K562 (cell line): ENCODE measurements at regions not wholly inside any gene's neighbourhood (a gene's known extent, or its start where the extent isn't known, plus 50 kb on each side); places are given as distances from the start of the nearest gene placed in this dataset.

Experiments used
- ATAC-seq: fragments of 200-7000 bp; cut with Tn5 transposase; 3 replicates; pipeline ENCODE4 v1.9.1; 2020; ENCODE audit warnings: moderate library complexity
- BruUV-seq: library from RNA; stranded (reverse); fragments of 400-500 nt; replicated peaks from 2 replicates; lab custom pipeline; 2021; lab: Mats Ljungman, UMichigan
- CTCF ChIA-PET: fragments of 300-600 bp; formaldehyde crosslinking; extraction: SDS; loops from one replicate; lab custom pipeline; 2021; ENCODE audit warnings: low intra/inter-chr PET ratio; lab: Yijun Ruan, JAX
- POLR2A ChIA-PET: fragments of 300-600, 350-650 bp; sonication (Branson Sonifier 250); formaldehyde crosslinking; extraction: SDS; loops from one replicate; lab custom pipeline; 2021; ENCODE audit warnings: antibody characterized with exemption, inconsistent platforms; lab: Yijun Ruan, JAX
- DNase-seq, 4 experiments: peaks; one replicate each; pipeline versions ENCODE4 v3.0.0 to v3.0.0-alpha.2; 2011 to 2018; ENCODE audit warnings: low spot score in 3 of 4, mixed read lengths in 3 of 4; ENCODE audit errors: extremely low read depth in 1 of 4
- FAIRE-seq: peaks from 2 replicates; lab custom pipeline; 2011; peaks lifted over from hg19 to GRCh38; lab: Jason Lieb, UNC
- H2AFZ ChIP-seq: 2 replicates; pipeline ENCODE4 v1.6.0; 2011; ENCODE audit warnings: low read depth, low read length, control low read depth, inconsistent platforms
- H3K27ac ChIP-seq: fragments of 200-600 bp; 3 replicates; pipeline ENCODE4 v1.8.0; 2011; ENCODE audit warnings: low read depth, mild to moderate bottlenecking, control low read depth, inconsistent platforms, low read length, moderate library complexity, mixed read lengths; ENCODE audit errors: extremely low read depth
- H3K27me3 ChIP-seq, 2 experiments: fragments of 300-600 bp in 1 of 2; 2 replicates in 1 of 2; 3 replicates in 1 of 2; pipeline versions ENCODE4 v1.6.0 to v1.8.0; 2011; ENCODE audit warnings: inconsistent platforms in 2 of 2, low read length in 2 of 2, mild to moderate bottlenecking in 1 of 2, mixed read lengths in 1 of 2, moderate library complexity in 1 of 2; ENCODE audit not compliant: control insufficient read depth in 2 of 2, insufficient read depth in 2 of 2
- H3K36me3 ChIP-seq: fragments of 300-600 bp; 3 replicates; pipeline ENCODE4 v1.8.0; 2011; ENCODE audit warnings: mild to moderate bottlenecking, low read length, inconsistent platforms; ENCODE audit not compliant: control insufficient read depth, insufficient read depth
- H3K4me1 ChIP-seq, 2 experiments: fragments of 200-600 bp in 1 of 2; replicated peaks in 1 of 2; 2 replicates in 1 of 2; 3 replicates in 1 of 2; pipeline versions ENCODE4 v1.5.1 to v1.8.0; 2011; ENCODE audit warnings: inconsistent platforms in 2 of 2, low read length in 2 of 2, mild to moderate bottlenecking in 1 of 2, mixed read lengths in 1 of 2, moderate library complexity in 1 of 2; ENCODE audit not compliant: control insufficient read depth in 2 of 2, insufficient read depth in 2 of 2
- H3K4me2 ChIP-seq: 2 replicates; pipeline ENCODE4 v1.6.1; 2011; ENCODE audit warnings: low read length, control low read depth, inconsistent platforms, mixed read lengths; ENCODE audit not compliant: insufficient read depth
- H3K4me3 ChIP-seq: fragments of 200-600 bp; sonication (generic), shearing (Covaris generic); 2 replicates; pipeline ENCODE4 v1.5.1; 2016; ENCODE audit warnings: control low read depth, inconsistent platforms
- H3K79me2 ChIP-seq: fragments of 200-600 bp; 3 replicates; pipeline ENCODE4 v1.8.0; 2011; ENCODE audit warnings: low read length, inconsistent platforms; ENCODE audit not compliant: control insufficient read depth, insufficient read depth
- H3K9ac ChIP-seq, 2 experiments: 2 replicates each; pipeline versions ENCODE4 v1.6.0 to v1.6.1; 2011; ENCODE audit warnings: low read depth in 2 of 2, low read length in 2 of 2, control low read depth in 1 of 2, inconsistent platforms in 1 of 2, mild to moderate bottlenecking in 1 of 2, mixed read lengths in 1 of 2; ENCODE audit not compliant: insufficient read depth in 1 of 2
- H3K9me1 ChIP-seq: one replicate; pipeline ENCODE4 v1.6.0; 2011; ENCODE audit warnings: inconsistent platforms, mild to moderate bottlenecking, low read length, moderate library complexity; ENCODE audit not compliant: control insufficient read depth, insufficient read depth
- H3K9me3 ChIP-seq: replicated peaks from 2 replicates; pipeline ENCODE4 v1.5.1; 2011; ENCODE audit warnings: low read depth, low read length, inconsistent platforms; ENCODE audit not compliant: control insufficient read depth, insufficient read depth
- H4K20me1 ChIP-seq: replicated peaks from 2 replicates; pipeline ENCODE4 v1.6.1; 2011; ENCODE audit warnings: low read length, inconsistent platforms, mixed read lengths; ENCODE audit not compliant: control insufficient read depth, insufficient read depth
- ARID2 ChIP-seq: fragments of 450-650 bp; IDR thresholded peaks from 2 replicates; pipeline ENCODE4 v1.6.1; 2017; ENCODE audit warnings: antibody characterized with exemption, mild to moderate bottlenecking
- EGR1 ChIP-seq: fragments of 450-650 bp; conservative IDR thresholded peaks from 2 replicates; pipeline ENCODE4 v1.6.1; 2017; ENCODE audit warnings: mild to moderate bottlenecking
- EP300 ChIP-seq: IDR thresholded peaks from 2 replicates; pipeline ENCODE4 v1.6.1; 2012; ENCODE audit warnings: low read length, improper control_type of control experiment
- GATAD2A ChIP-seq: fragments of 450-650 bp; IDR thresholded peaks from 2 replicates; pipeline ENCODE4 v1.6.1; 2017
- IFI16 ChIP-seq: fragments of 250-450 bp; sonication (Bioruptor Pico); IDR thresholded peaks from 2 replicates; pipeline ENCODE4 v2.1.2; 2022; ENCODE audit warnings: mild to moderate bottlenecking, inconsistent platforms
- NFIX ChIP-seq: fragments of 250-450 bp; sonication (Bioruptor Pico); IDR thresholded peaks from 2 replicates; pipeline ENCODE4 v1.4.0; 2020; ENCODE audit warnings: low read depth, mild to moderate bottlenecking, moderate library complexity
- NR2C1 ChIP-seq, 2 experiments: fragments of 450-650 bp; IDR thresholded peaks; 2 replicates each; pipeline ENCODE4 v1.6.1; 2017; ENCODE audit warnings: mild to moderate bottlenecking in 2 of 2, antibody characterized with exemption in 1 of 2, inconsistent platforms in 1 of 2, missing compliant biosample characterization in 1 of 2, missing genetic modification characterization in 1 of 2
- OTX1 ChIP-seq: fragments of 450-650 bp; formaldehyde crosslinking; IDR thresholded peaks from 2 replicates; pipeline ENCODE4 v1.4.0; 2022; ENCODE audit warnings: mild to moderate bottlenecking
- PURB ChIP-seq: sonication (generic); formaldehyde crosslinking; IDR thresholded peaks from 2 replicates; pipeline ENCODE4 v1.9.0; 2021; ENCODE audit warnings: low read depth, mild to moderate bottlenecking, missing genetic modification reagents
- SOX6 ChIP-seq: fragments of 450-650 bp; IDR thresholded peaks from 2 replicates; pipeline ENCODE4 v1.6.1; 2014; ENCODE audit warnings: mild to moderate bottlenecking
- TAF15 ChIP-seq: fragments of 200-400 bp; formaldehyde crosslinking; IDR thresholded peaks from 2 replicates; pipeline ENCODE4 v1.6.1; 2017; ENCODE audit warnings: mild to moderate bottlenecking, low read depth, low read length, moderate library complexity
- ZBTB9 ChIP-seq: fragments of 450-650 bp; formaldehyde crosslinking; IDR thresholded peaks from 2 replicates; pipeline ENCODE4 v1.4.0; 2020; ENCODE audit warnings: mild to moderate bottlenecking, moderate library complexity
- ZNF239 ChIP-seq: fragments of 250-450 bp; sonication (Bioruptor Pico); IDR thresholded peaks from 2 replicates; pipeline ENCODE4 v1.4.0; 2020; ENCODE audit warnings: mild to moderate bottlenecking
- ZNF583 ChIP-seq: fragments of 250-450 bp; sonication (Bioruptor Pico); IDR thresholded peaks from 2 replicates; pipeline ENCODE4 v1.4.0; 2020
- ZZZ3 ChIP-seq: fragments of 450-650 bp; IDR thresholded peaks from 2 replicates; pipeline ENCODE4 v1.6.1; 2016; ENCODE audit warnings: antibody characterized with exemption, mild to moderate bottlenecking, moderate library complexity
- in situ Hi-C: fragments of 300-500 bp; cut with MboI; formaldehyde crosslinking; loops from 4 replicates; pipeline ENCODE4 v1.15.0; 2018; ENCODE audit warnings: inconsistent platforms, mixed read lengths
- intact Hi-C: fragments of 100-400 bp; cut with micrococcal nuclease; formaldehyde crosslinking; loops from 2 replicates; pipeline ENCODE4 v1.14.2; 2022

GRCh38 chr2:67808112-67808511 is 254.7 kb downstream of the C1D start:
- in situ Hi-C loops, result no loop called here
- ATAC-seq, result no peak

More at GRCh38 chr2:67808112-67808511, 254.7 kb downstream of the C1D start:
- Histone ChIP-seq H3K27me3 (no peaks in the 10 kb centered on the region), H3K4me1 (no peaks in the 10 kb centered on the region), H3K4me2 (no peak overlapping the region), H3K79me2 (no peaks in the 10 kb centered on the region), H3K9me1 (no peaks in the 10 kb centered on the region), H2AFZ (no peak overlapping the region), H3K9ac (no peak overlapping the region), H3K9me3 (no peaks in the 10 kb centered on the region), H4K20me1 (no peaks in the 10 kb centered on the region), H3K36me3 (no peaks in the 10 kb centered on the region), H3K27ac (no peak overlapping the region), H3K4me3 (no peak overlapping the region)
- FAIRE-seq, result no peak
- DNase-seq, result no peak
- no TSS peak for BruUV-seq
- TF ChIP-seq ZNF583, result no peak
- TF ChIP-seq TAF15, result no peak
- TF ChIP-seq EGR1, result no peak
- TF ChIP-seq EP300, result no peak
- no peak for TF ChIP-seq NFIX (CRISPR knock-in tag)
- TF ChIP-seq NR2C1 (IDR thresholded peaks at IDR 0.05), result no peak
- TF ChIP-seq NR2C1 (tag; IDR thresholded peaks at IDR 0.05), result no peak
- TF ChIP-seq ZBTB9, result no peak
- no peak for TF ChIP-seq IFI16 (CRISPR knock-in tag)
- no peak for TF ChIP-seq SOX6
- TF ChIP-seq OTX1 (CRISPR knock-in tag), result no peak
- TF ChIP-seq ARID2, result no peak
- no peak for TF ChIP-seq ZZZ3
- TF ChIP-seq ZNF239, result no peak
- TF ChIP-seq PURB, result no peak
- TF ChIP-seq GATAD2A, result no peak
- intact Hi-C loops, result no loop called here
- CTCF ChIA-PET, result no interaction called here
- POLR2A ChIA-PET, result no interaction called here
